Endodermal cell (in vitro differentiated cells): ENCODE measurements at regions not wholly inside any gene's neighbourhood (a gene's known extent, or its start where the extent isn't known, plus 50 kb on each side); places are given as distances from the start of the nearest gene placed in this dataset.

ENCODE experiments used
- DNase-seq: peaks from one replicate; pipeline ENCODE4 v3.0.0-alpha.2; 2017
- H3K27ac ChIP-seq: 2 replicates; pipeline ENCODE4 v1.5.1; 2013; ENCODE audit warnings: mild to moderate bottlenecking, low read depth, low read length, moderate library complexity
- H3K27me3 ChIP-seq: 2 replicates; pipeline ENCODE4 v1.6.1; 2013; ENCODE audit warnings: mild to moderate bottlenecking, low read length, moderate library complexity; ENCODE audit not compliant: insufficient read depth, control insufficient read depth, poor library complexity, severe bottlenecking
- H3K36me3 ChIP-seq: 2 replicates; pipeline ENCODE4 v1.7.0; 2013; ENCODE audit warnings: mild to moderate bottlenecking, low read length, moderate library complexity; ENCODE audit not compliant: control insufficient read depth, insufficient read depth
- H3K4me1 ChIP-seq: one replicate; pipeline ENCODE4 v1.7.0; 2013; ENCODE audit warnings: low read length; ENCODE audit not compliant: control insufficient read depth, insufficient read depth
- H3K4me3 ChIP-seq: 2 replicates; pipeline ENCODE4 v1.5.1; 2013; ENCODE audit warnings: mild to moderate bottlenecking, low read length, moderate library complexity
- H3K9ac ChIP-seq: 2 replicates; pipeline ENCODE4 v1.6.1; 2013; ENCODE audit warnings: mild to moderate bottlenecking, low read length, moderate library complexity; ENCODE audit not compliant: poor library complexity, severe bottlenecking; ENCODE audit errors: extremely low read depth
- H3K9me3 ChIP-seq: 2 replicates; pipeline ENCODE4 v1.6.1; 2013; ENCODE audit warnings: mild to moderate bottlenecking, low read length, moderate library complexity; ENCODE audit not compliant: control insufficient read depth
- H3K27ac Mint-ChIP-seq: 2 replicates; pipeline ENCODE4 v1.8.0; 2020; ENCODE audit warnings: mixed read lengths
- H3K27me3 Mint-ChIP-seq: 2 replicates; pipeline ENCODE4 v1.8.0; 2021; ENCODE audit warnings: mild to moderate bottlenecking, mixed read lengths; ENCODE audit not compliant: insufficient read depth
- H3K36me3 Mint-ChIP-seq: 2 replicates; pipeline ENCODE4 v1.8.0; 2020; ENCODE audit warnings: low read depth, mixed read lengths
- H3K4me1 Mint-ChIP-seq: 2 replicates; pipeline ENCODE4 v1.8.0; 2020; ENCODE audit warnings: mixed read lengths
- H3K4me3 Mint-ChIP-seq: 2 replicates; pipeline ENCODE4 v1.8.0; 2020; ENCODE audit warnings: mild to moderate bottlenecking, moderate library complexity, mixed read lengths
- H3K9me3 Mint-ChIP-seq: 2 replicates; pipeline ENCODE4 v1.8.0; 2020; ENCODE audit warnings: mild to moderate bottlenecking, mixed read lengths
- WGBS, 2 experiments: methylation state at CpG; one replicate each; pipeline versions ENCODE4 v1.1.5 to v1.1.7; 2013; ENCODE audit warnings: missing lambda C conversion rate in 2 of 2, mixed read lengths in 1 of 2; ENCODE audit not compliant: insufficient coverage in 1 of 2, insufficient read length in 1 of 2; 5-methylcytosine and 5-hydroxymethylcytosine counted together
- TF ChIP-seq, protein P1 (sequence below): fragments of 200-600 bp; sonication (generic); conservative IDR thresholded peaks from 2 replicates; pipeline ENCODE4 v1.5.0; 2021; ENCODE audit warnings: antibody characterized with exemption, mild to moderate bottlenecking

- no peaks in the 10 kb centered on the region for H3K27me3 ChIP-seq
- no peak for DNase-seq
- Mint-ChIP-seq H3K4me3 (no peak overlapping the region), H3K27ac (no peak overlapping the region), H3K27me3 (peaks cover 2% of the 10 kb centered on the region), H3K4me1 (no peaks in the 10 kb centered on the region), H3K36me3 (no peaks in the 10 kb centered on the region), H3K9me3 (peaks cover 78% of the 10 kb centered on the region)
- 0% methylated on average over 1 of the region's 1 CpG for WGBS, 2 experiments
- H3K4me1 ChIP-seq, result no peaks in the 10 kb centered on the region
- TF ChIP-seq, protein P1, sequence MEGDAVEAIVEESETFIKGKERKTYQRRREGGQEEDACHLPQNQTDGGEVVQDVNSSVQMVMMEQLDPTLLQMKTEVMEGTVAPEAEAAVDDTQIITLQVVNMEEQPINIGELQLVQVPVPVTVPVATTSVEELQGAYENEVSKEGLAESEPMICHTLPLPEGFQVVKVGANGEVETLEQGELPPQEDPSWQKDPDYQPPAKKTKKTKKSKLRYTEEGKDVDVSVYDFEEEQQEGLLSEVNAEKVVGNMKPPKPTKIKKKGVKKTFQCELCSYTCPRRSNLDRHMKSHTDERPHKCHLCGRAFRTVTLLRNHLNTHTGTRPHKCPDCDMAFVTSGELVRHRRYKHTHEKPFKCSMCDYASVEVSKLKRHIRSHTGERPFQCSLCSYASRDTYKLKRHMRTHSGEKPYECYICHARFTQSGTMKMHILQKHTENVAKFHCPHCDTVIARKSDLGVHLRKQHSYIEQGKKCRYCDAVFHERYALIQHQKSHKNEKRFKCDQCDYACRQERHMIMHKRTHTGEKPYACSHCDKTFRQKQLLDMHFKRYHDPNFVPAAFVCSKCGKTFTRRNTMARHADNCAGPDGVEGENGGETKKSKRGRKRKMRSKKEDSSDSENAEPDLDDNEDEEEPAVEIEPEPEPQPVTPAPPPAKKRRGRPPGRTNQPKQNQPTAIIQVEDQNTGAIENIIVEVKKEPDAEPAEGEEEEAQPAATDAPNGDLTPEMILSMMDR, result no peak
- no peak overlapping the region for H3K9ac ChIP-seq
- no peak overlapping the region for H3K27ac ChIP-seq
- H3K9me3 ChIP-seq, result peaks cover 47% of the 10 kb centered on the region
- H3K4me3 ChIP-seq, result no peak overlapping the region
- no peaks in the 10 kb centered on the region for H3K36me3 ChIP-seq
These were observed 93.3 kb downstream of the ATP23 start for GRCh38 chr12:58034712-58035111.

DNA sequence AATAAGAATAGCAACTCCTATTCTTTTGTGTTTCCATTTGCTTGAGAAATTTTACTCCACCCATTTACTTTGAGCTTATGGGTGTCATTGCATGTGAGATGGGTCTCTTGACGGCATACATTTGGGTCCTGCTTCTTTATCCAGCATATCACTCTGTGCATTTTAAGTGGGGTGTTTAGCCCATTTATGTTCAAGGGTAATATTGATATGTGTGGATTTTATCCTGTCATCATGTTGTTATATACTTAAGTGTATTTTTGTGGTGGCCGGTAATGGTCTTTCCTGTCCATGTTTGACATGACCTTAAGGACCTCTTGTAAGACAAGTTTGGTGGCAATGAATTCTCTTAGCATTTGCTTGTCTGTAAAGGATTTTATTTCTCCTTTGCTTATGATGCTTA lies 100.1 kb downstream of the ATP23 start:
- H3K36me3 Mint-ChIP-seq, result no peaks in the 10 kb centered on the region
- Histone ChIP-seq H3K27me3 (no peaks in the 10 kb centered on the region), H3K4me1 (no peaks in the 10 kb centered on the region), H3K4me3 (no peak overlapping the region), H3K9ac (no peak overlapping the region), H3K9me3 (peaks cover 12% of the 10 kb centered on the region), H3K36me3 (no peaks in the 10 kb centered on the region), H3K27ac (no peak overlapping the region)
- no peak overlapping the region for H3K27ac Mint-ChIP-seq
- H3K4me1 Mint-ChIP-seq, result no peaks in the 10 kb centered on the region
- peaks cover 39% of the 10 kb centered on the region for H3K9me3 Mint-ChIP-seq
- DNase-seq, result no peak
- WGBS, 2 experiments, result 95% methylated on average over 2 of the region's 2 CpGs; no CpG with 5 or more reads in 1 of the 2 experiments
- no peak overlapping the region for H3K4me3 Mint-ChIP-seq
- TF ChIP-seq, protein P1, result no peak
- H3K27me3 Mint-ChIP-seq, result no peaks in the 10 kb centered on the region

- Histone ChIP-seq H3K27me3 (no peaks in the 10 kb centered on the region), H3K9me3 (no peaks in the 10 kb centered on the region), H3K4me1 (no peaks in the 10 kb centered on the region), H3K4me3 (no peak overlapping the region), H3K9ac (no peak overlapping the region), H3K36me3 (no peaks in the 10 kb centered on the region), H3K27ac (no peak overlapping the region)
- peaks cover 10% of the 10 kb centered on the region for H3K9me3 Mint-ChIP-seq
- H3K36me3 Mint-ChIP-seq, result no peaks in the 10 kb centered on the region
- TF ChIP-seq, protein P1, result no peak
- no peak overlapping the region for H3K4me3 Mint-ChIP-seq
- H3K27me3 Mint-ChIP-seq, result no peaks in the 10 kb centered on the region
- no peak overlapping the region for H3K27ac Mint-ChIP-seq
- H3K4me1 Mint-ChIP-seq, result no peaks in the 10 kb centered on the region
- no peak for DNase-seq
These were observed 103.6 kb downstream of the ATP23 start for GRCh38 chr12:58044966-58045365.
